CD8-positive, alpha-beta memory T cell (primary cell): ENCODE measurements at regions not wholly inside any gene's neighbourhood (a gene's known extent, or its start where the extent isn't known, plus 50 kb on each side); places are given as distances from the start of the nearest gene placed in this dataset.

Experiments
- CTCF ChIA-PET: fragments of 350-600 bp; sonication (Branson Sonifier 250); formaldehyde crosslinking; loops from one replicate; lab custom pipeline; 2021; ENCODE audit warnings: antibody characterized with exemption; lab: Charles Lee
- POLR2A ChIA-PET: fragments of 350-600 bp; sonication (Branson Sonifier 250); formaldehyde crosslinking; loops from one replicate; lab custom pipeline; 2021; ENCODE audit warnings: antibody characterized with exemption; lab: Charles Lee
- DNase-seq, 5 donors: peaks; one replicate each; pipeline versions ENCODE4 v3.0.0 to v3.0.0-alpha.2; 2020 to 2022; ENCODE audit warnings: mixed read lengths in 1 of 5
- H3K27ac ChIP-seq: one replicate; pipeline ENCODE4 v1.7.0; 2013; ENCODE audit warnings: low read depth, mild to moderate bottlenecking, low read length, moderate library complexity
- H3K27me3 ChIP-seq: 2 replicates; pipeline ENCODE4 v1.7.0; 2013; ENCODE audit warnings: low read length, mild to moderate bottlenecking; ENCODE audit not compliant: insufficient read depth, poor library complexity, severe bottlenecking
- H3K36me3 ChIP-seq: 2 replicates; pipeline ENCODE4 v1.7.0; 2013; ENCODE audit warnings: mild to moderate bottlenecking, low read length, moderate library complexity; ENCODE audit not compliant: insufficient read depth
- H3K4me1 ChIP-seq: 2 replicates; pipeline ENCODE4 v1.7.0; 2013; ENCODE audit warnings: mild to moderate bottlenecking, low read length, moderate library complexity; ENCODE audit not compliant: insufficient read depth
- H3K4me3 ChIP-seq: 2 replicates; pipeline ENCODE4 v1.7.0; 2013; ENCODE audit warnings: mild to moderate bottlenecking, low read length
- H3K9me3 ChIP-seq: 2 replicates; pipeline ENCODE4 v1.7.0; 2013; ENCODE audit warnings: mild to moderate bottlenecking, low read length
- H3K27ac Mint-ChIP-seq, 8 donors: one replicate each; pipeline ENCODE4 v1.8.0; 2020 to 2021; ENCODE audit warnings: mixed read lengths in 8 of 8, mild to moderate bottlenecking in 6 of 8, inconsistent platforms in 3 of 8, moderate library complexity in 3 of 8
- H3K27me3 Mint-ChIP-seq, 2 donors: one replicate each; pipeline ENCODE4 v1.8.0; 2020 to 2021; ENCODE audit warnings: mixed read lengths in 2 of 2, mild to moderate bottlenecking in 1 of 2, moderate library complexity in 1 of 2
- H3K36me3 Mint-ChIP-seq, 3 donors: one replicate each; pipeline ENCODE4 v1.8.0; 2020 to 2021; ENCODE audit warnings: mixed read lengths in 3 of 3, inconsistent platforms in 1 of 3, mild to moderate bottlenecking in 1 of 3
- H3K4me1 Mint-ChIP-seq, 3 donors: one replicate each; pipeline ENCODE4 v1.8.0; 2020 to 2021; ENCODE audit warnings: mixed read lengths in 3 of 3, inconsistent platforms in 1 of 3, mild to moderate bottlenecking in 1 of 3
- H3K4me3 Mint-ChIP-seq, 7 donors: one replicate each; pipeline ENCODE4 v1.8.0; 2020 to 2021; ENCODE audit warnings: mixed read lengths in 7 of 7, mild to moderate bottlenecking in 6 of 7, moderate library complexity in 4 of 7, inconsistent platforms in 2 of 7
- H3K9me3 Mint-ChIP-seq, 5 donors: one replicate each; pipeline ENCODE4 v1.8.0; 2020 to 2022; ENCODE audit warnings: mixed read lengths in 5 of 5, mild to moderate bottlenecking in 3 of 5, moderate library complexity in 2 of 5, inconsistent platforms in 1 of 5

DNA sequence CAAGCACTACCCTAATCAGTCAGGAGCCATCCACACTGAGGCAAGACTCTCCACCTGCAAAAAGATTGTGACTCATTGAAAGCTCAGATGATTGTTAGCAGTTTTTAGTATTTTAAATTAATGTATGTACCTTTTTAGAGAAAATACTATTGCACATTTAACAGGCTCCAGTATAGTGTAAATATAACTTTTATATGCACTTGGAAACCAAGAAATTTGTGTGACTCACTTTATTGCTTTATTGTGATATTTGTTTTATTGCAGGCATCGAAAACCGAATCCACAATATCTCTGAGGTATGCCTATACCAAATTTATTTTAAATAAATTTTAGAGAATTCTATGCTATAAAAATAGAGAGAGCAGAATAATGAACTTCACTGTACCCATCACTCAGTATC is 122.0 kb downstream of the TEX36 start:
- H3K27ac Mint-ChIP-seq, result no peak overlapping the region
- no peak overlapping the region for H3K4me3 Mint-ChIP-seq
- peaks cover 0 to 5% (median 3%) of the 10 kb centered on the region in 3 donors for H3K4me1 Mint-ChIP-seq
- Histone ChIP-seq H3K4me1 (no peaks in the 10 kb centered on the region), H3K9me3 (no peaks in the 10 kb centered on the region), H3K36me3 (no peaks in the 10 kb centered on the region), H3K4me3 (no peak overlapping the region), H3K27ac (no peak overlapping the region), H3K27me3 (peaks cover 3% of the 10 kb centered on the region)
- CTCF ChIA-PET, result no interaction called here
- DNase-seq, result no peak
- POLR2A ChIA-PET, result no interaction called here
- peaks cover 10 to 14% of the 10 kb centered on the region in 2 donors for H3K27me3 Mint-ChIP-seq
- peaks cover 0 to 1% (median 0%) of the 10 kb centered on the region in 5 donors for H3K9me3 Mint-ChIP-seq
- H3K36me3 Mint-ChIP-seq, result no peaks in the 10 kb centered on the region

DNA sequence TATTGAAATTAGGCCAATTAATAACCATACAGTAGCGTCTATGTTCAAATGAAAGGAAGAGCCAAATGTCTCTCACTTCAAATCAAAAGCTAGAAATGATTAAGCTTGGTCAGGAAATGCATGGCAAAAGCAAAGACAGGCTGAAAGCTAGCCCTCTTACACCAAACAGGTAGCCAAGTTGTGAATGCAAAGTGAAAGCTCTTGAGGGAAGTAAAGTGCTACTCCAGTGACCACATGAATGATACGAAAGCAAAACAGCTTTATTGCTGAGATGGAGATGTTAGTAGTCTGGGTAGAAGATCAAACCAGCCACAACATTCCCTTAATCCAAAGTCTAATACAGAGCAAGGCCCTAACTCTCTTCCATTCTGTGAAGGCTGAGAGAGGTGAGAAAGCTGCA is 123.8 kb downstream of the TEX36 start:
- H3K27me3 ChIP-seq, result peaks cover 3% of the 10 kb centered on the region
- peak overlapping the region in 1 of 8 donors; percentile 11 for H3K27ac Mint-ChIP-seq

DNA sequence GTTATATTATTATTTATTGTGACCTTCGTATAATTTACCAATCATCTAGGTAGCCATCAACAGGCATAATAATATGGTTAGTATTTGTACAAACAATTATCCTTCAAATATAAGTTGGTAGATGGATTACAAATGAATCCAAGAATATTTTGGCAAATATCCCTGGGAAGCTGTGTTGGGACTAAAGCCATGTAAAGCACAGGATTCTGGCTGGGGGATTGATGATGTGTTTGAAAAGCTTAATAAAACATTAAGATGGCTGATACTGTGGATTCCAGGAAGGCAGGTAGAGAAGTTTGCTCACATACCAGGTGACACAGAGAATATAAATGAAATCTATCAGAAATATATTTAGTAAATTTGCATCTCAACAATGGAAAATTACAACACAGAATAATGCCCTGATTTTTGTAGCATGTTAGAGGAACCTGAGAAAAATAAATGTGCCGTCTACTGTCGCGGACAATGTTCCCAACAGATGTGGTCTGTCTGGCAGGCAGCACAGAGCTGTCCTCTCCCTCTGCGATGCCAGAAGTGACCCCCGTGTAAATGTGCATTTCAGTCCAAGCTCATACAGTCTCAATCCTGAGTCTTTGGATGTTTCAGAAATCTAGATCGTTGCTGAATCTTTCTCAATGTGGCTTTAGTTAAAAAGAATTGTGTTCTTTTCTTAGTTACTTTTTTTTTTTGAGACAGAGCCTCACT is 125.0 kb downstream of the TEX36 start:
- peaks cover 0 to 2% (median 1%) of the 10 kb centered on the region in 5 donors for H3K9me3 Mint-ChIP-seq
- Histone ChIP-seq H3K27ac (no peak overlapping the region), H3K36me3 (no peaks in the 10 kb centered on the region), H3K4me1 (no peaks in the 10 kb centered on the region), H3K9me3 (no peaks in the 10 kb centered on the region), H3K27me3 (peaks cover 3% of the 10 kb centered on the region), H3K4me3 (no peak overlapping the region)
- no peak overlapping the region for H3K4me3 Mint-ChIP-seq
- H3K4me1 Mint-ChIP-seq, result peaks cover 0 to 5% (median 3%) of the 10 kb centered on the region in 3 donors
- no peak overlapping the region for H3K27ac Mint-ChIP-seq
- POLR2A ChIA-PET, result no interaction called here
- CTCF ChIA-PET, result no interaction called here
- H3K36me3 Mint-ChIP-seq, result no peaks in the 10 kb centered on the region
- DNase-seq, result no peak
- H3K27me3 Mint-ChIP-seq, result peaks cover 10 to 14% of the 10 kb centered on the region in 2 donors

More for the DNA sequence above, 123.8 kb downstream of the TEX36 start:
- Histone ChIP-seq H3K4me3 (no peak overlapping the region), H3K36me3 (no peaks in the 10 kb centered on the region), H3K9me3 (no peaks in the 10 kb centered on the region), H3K27ac (no peak overlapping the region), H3K4me1 (no peaks in the 10 kb centered on the region)
- peaks cover 0 to 2% (median 0%) of the 10 kb centered on the region in 5 donors for H3K9me3 Mint-ChIP-seq
- POLR2A ChIA-PET, result no interaction called here
- CTCF ChIA-PET, result no interaction called here
- peaks cover 0 to 5% (median 3%) of the 10 kb centered on the region in 3 donors for H3K4me1 Mint-ChIP-seq
- peaks cover 10 to 14% of the 10 kb centered on the region in 2 donors for H3K27me3 Mint-ChIP-seq
- no peak for DNase-seq
- H3K36me3 Mint-ChIP-seq, result no peaks in the 10 kb centered on the region
- H3K4me3 Mint-ChIP-seq, result no peak overlapping the region

DNA sequence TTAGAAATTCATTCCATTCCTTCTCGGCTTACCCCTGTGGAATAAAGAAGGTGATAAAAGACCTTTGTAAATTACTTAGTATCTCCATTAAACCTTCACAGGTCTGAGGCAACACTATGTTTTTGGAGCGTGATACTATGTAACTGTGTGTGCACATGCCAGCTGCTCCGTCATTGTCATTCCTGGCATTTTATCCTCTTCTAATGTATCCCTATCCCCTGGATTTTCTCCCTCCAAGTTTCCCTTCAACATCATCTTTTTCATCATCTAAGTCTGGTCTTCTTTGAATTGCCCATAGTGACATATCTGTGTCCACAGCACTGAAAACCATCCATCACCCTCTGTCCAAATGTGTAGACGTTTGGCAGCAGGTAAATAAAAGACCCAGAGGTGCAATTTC is 125.7 kb downstream of the TEX36 start:
- Histone ChIP-seq H3K4me3 (no peak overlapping the region), H3K9me3 (no peaks in the 10 kb centered on the region), H3K27me3 (peaks cover 3% of the 10 kb centered on the region), H3K4me1 (no peaks in the 10 kb centered on the region), H3K36me3 (no peaks in the 10 kb centered on the region), H3K27ac (no peak overlapping the region)
- ChIA-PET CTCF (no interaction called here), POLR2A (no interaction called here)
- Mint-ChIP-seq H3K27me3 (peaks cover 10 to 14% of the 10 kb centered on the region in 2 donors), H3K27ac (no peak overlapping the region), H3K4me3 (no peak overlapping the region), H3K4me1 (peaks cover 0 to 5% (median 3%) of the 10 kb centered on the region in 3 donors), H3K9me3 (peaks cover 0 to 2% (median 1%) of the 10 kb centered on the region in 5 donors), H3K36me3 (no peaks in the 10 kb centered on the region)
- no peak for DNase-seq

DNA sequence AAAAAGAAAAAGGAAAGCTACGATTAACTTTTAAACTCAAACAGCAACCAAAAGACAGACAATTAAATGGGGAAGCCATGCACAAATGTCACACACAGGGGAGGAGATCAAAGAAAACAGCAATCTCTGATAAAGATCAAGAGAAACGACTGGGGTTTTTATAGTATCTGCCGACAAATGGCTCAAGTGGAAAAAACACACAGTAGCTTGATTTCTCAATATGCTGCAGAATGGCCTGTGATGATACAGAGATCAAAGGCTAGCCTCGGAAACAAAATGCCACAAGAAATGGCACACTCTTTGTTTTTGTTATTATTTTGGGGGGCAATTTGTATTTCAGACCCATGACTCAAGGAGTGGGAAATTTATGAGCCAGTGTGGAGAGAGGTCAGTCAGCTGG is 126.1 kb downstream of the TEX36 start:
- no peak overlapping the region for H3K27ac ChIP-seq
- no peaks in the 10 kb centered on the region for H3K9me3 ChIP-seq
- H3K27me3 ChIP-seq, result peaks cover 3% of the 10 kb centered on the region
- ChIA-PET CTCF (no interaction called here), POLR2A (no interaction called here)
- no peak overlapping the region for H3K4me3 Mint-ChIP-seq
- no peaks in the 10 kb centered on the region for H3K4me1 ChIP-seq
- H3K36me3 Mint-ChIP-seq, result no peaks in the 10 kb centered on the region
- no peak overlapping the region for H3K27ac Mint-ChIP-seq
- no peak overlapping the region for H3K4me3 ChIP-seq
- no peaks in the 10 kb centered on the region for H3K36me3 ChIP-seq
- H3K27me3 Mint-ChIP-seq, result peaks cover 10 to 14% of the 10 kb centered on the region in 2 donors
- DNase-seq, result no peak
- peaks cover 0 to 5% (median 3%) of the 10 kb centered on the region in 3 donors for H3K4me1 Mint-ChIP-seq
- H3K9me3 Mint-ChIP-seq, result peaks cover 0 to 2% (median 1%) of the 10 kb centered on the region in 5 donors

DNA sequence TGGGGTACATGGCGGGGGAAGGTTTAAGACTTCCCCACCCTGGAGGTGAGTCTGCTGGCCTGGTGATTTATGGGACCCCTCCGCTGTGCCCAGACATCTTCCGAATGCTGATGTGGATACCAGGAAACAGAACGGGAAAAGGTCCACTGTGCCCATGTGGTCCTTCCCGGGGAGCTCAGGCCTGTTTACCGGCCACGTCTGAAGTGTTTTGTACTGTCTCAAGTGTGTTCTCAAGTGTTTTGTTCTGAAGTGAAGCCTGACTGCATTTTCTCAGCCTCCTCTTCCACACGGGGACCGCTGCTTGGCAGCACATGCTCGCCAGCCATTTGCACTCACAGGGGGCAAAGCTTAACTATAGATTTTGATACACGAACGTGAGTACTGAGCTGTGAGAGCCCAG is 127.2 kb downstream of the TEX36 start:
- Histone ChIP-seq H3K27me3 (peaks cover 3% of the 10 kb centered on the region), H3K4me3 (no peak overlapping the region), H3K36me3 (no peaks in the 10 kb centered on the region), H3K9me3 (no peaks in the 10 kb centered on the region), H3K27ac (no peak overlapping the region), H3K4me1 (no peaks in the 10 kb centered on the region)
- Mint-ChIP-seq H3K4me3 (no peak overlapping the region), H3K27ac (no peak overlapping the region), H3K27me3 (peaks cover 10 to 14% of the 10 kb centered on the region in 2 donors), H3K36me3 (no peaks in the 10 kb centered on the region), H3K9me3 (peaks cover 0 to 2% (median 1%) of the 10 kb centered on the region in 5 donors), H3K4me1 (peaks cover 0 to 5% (median 3%) of the 10 kb centered on the region in 3 donors)
- DNase-seq, result no peak
- ChIA-PET POLR2A (no interaction called here), CTCF (no interaction called here)

DNA sequence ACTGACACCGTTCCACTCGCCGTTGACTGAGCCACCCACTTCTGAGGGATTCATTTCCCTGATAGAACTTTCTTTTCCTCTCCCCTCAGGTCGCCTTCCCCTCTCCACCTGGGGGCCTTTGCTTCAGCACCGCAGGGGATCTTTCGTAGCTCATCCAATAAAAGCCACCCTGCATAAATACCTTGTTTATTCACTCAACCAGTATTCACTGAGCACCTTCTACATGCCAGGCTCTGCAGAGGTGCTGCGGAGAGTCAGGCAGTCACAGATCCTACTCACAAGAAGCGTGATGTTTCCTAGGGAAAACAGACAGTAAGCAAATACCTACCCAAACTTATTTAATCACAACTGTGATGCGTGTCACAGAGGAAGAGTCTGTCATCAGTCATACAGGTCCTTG is 127.7 kb downstream of the TEX36 start:
- H3K9me3 Mint-ChIP-seq, result peaks cover 0 to 2% (median 1%) of the 10 kb centered on the region in 5 donors
- POLR2A ChIA-PET, result no interaction called here
- no peak for DNase-seq
- no peak overlapping the region for H3K27ac Mint-ChIP-seq
- H3K36me3 ChIP-seq, result no peaks in the 10 kb centered on the region
- no peak overlapping the region for H3K4me3 Mint-ChIP-seq
- H3K4me1 ChIP-seq, result no peaks in the 10 kb centered on the region
- H3K27me3 Mint-ChIP-seq, result peaks cover 10 to 11% of the 10 kb centered on the region in 2 donors
- H3K36me3 Mint-ChIP-seq, result no peaks in the 10 kb centered on the region
- H3K27me3 ChIP-seq, result peaks cover 3% of the 10 kb centered on the region
- peaks cover 0 to 5% (median 3%) of the 10 kb centered on the region in 3 donors for H3K4me1 Mint-ChIP-seq
- H3K4me3 ChIP-seq, result no peak overlapping the region
- CTCF ChIA-PET, result no interaction called here
- H3K9me3 ChIP-seq, result no peaks in the 10 kb centered on the region
- no peak overlapping the region for H3K27ac ChIP-seq

DNA sequence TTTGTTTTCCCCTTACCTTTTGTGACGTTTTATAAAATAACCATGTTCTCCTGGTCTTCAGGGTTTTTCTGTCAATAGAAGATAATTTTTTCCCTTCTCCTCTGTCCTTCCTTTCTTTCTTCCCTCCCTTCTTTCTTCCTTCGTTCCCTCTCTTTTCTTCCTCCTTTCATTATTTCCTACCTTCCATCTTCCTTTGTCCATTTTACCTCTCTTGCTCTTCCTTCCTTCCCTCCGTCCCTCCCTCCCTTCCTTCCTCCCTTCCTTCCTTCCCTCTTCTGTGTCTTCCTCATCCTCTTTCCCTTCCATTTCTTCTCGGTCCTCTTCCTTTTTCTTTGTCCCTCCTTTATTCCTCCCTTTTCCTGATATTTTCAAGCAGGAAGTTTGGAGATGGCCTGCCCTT is 128.2 kb downstream of the TEX36 start:
- CTCF ChIA-PET, result no interaction called here
- Mint-ChIP-seq H3K27ac (no peak overlapping the region), H3K27me3 (peaks cover 10 to 11% of the 10 kb centered on the region in 2 donors), H3K9me3 (peaks cover 0 to 2% (median 1%) of the 10 kb centered on the region in 5 donors), H3K36me3 (no peaks in the 10 kb centered on the region), H3K4me3 (no peak overlapping the region), H3K4me1 (peaks cover 0 to 5% (median 3%) of the 10 kb centered on the region in 3 donors)
- H3K4me1 ChIP-seq, result no peaks in the 10 kb centered on the region
- DNase-seq, result no peak
- H3K9me3 ChIP-seq, result no peaks in the 10 kb centered on the region
- no peaks in the 10 kb centered on the region for H3K36me3 ChIP-seq
- H3K4me3 ChIP-seq, result no peak overlapping the region
- POLR2A ChIA-PET, result no interaction called here
- H3K27me3 ChIP-seq, result peaks cover 3% of the 10 kb centered on the region
- no peak overlapping the region for H3K27ac ChIP-seq
